ENCODE measurements at regions not wholly inside any gene's neighbourhood (a gene's known extent, or its start where the extent isn't known, plus 50 kb on each side); places are given as distances from the start of the nearest gene placed in this dataset.

DNA sequence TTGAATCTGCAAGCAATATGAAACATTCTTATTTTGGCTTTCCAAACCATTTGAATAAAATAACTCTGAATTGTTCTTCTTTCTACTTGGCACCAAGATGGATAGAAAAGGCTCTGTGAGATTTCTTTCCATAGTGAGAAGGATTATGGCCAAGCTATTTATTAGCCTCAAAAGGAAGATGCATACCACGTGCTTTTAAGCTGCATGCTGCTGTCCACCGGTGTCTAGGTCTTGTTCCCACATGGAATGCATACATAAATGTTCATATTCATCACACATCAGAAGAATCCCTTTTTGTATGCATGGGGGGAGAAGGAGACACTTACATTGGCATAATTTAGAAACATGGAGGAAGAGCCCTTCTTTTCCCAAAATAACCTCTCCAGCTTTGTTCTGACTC is 273.4 kb downstream of the FAM76B start:
- TF ChIP-seq CTCF (conservative IDR thresholded peaks at IDR 0.05): no peak
- H3K23ac ChIP-seq (ENCODE audit: insufficient read length, low read depth, low read length): no peak overlapping the region
- H3K9ac ChIP-seq (ENCODE audit: extremely low read depth, insufficient read length, low read length): no peak overlapping the region
- no peak overlapping the region for H2BK20ac ChIP-seq (ENCODE audit: low read depth, low read length, poor library complexity, severe bottlenecking)
- no peak overlapping the region for H3K27ac Mint-ChIP-seq
- no peak overlapping the region for H2BK5ac ChIP-seq (ENCODE audit: insufficient read length, low read length)
- no peaks in the 10 kb centered on the region for H3K36me3 Mint-ChIP-seq (ENCODE audit: insufficient read depth in 1 of 3, low read depth in 3 of 3)
- no peaks in the 10 kb centered on the region for H3K9me3 ChIP-seq (ENCODE audit: control insufficient read depth, low read depth, low read length)
- H3K79me2 ChIP-seq (ENCODE audit: insufficient read depth, low read length): no peaks in the 10 kb centered on the region
- no peak overlapping the region for H3K4ac ChIP-seq (ENCODE audit: low read depth, low read length)
- H3K27me3 Mint-ChIP-seq (ENCODE audit: low read depth): peaks cover 1% of the 10 kb centered on the region; the same call in 1 of the 2 replicates
- H2AFZ ChIP-seq (ENCODE audit: low read length): no peak overlapping the region
- no peak overlapping the region for H4K91ac ChIP-seq (ENCODE audit: insufficient read length, low read depth, low read length)
- H3K27me3 ChIP-seq (ENCODE audit: insufficient read depth, low read length): no peaks in the 10 kb centered on the region
- H3K27ac ChIP-seq (ENCODE audit: insufficient read length, low read depth, low read length): no peak overlapping the region
- no peak overlapping the region for H2BK120ac ChIP-seq (ENCODE audit: low read depth, low read length, poor library complexity, severe bottlenecking)
- H3T11ph ChIP-seq (ENCODE audit: low read length): no peak overlapping the region
- H3K18ac ChIP-seq (ENCODE audit: insufficient read length, low read depth, low read length): no peak overlapping the region
- no peaks in the 10 kb centered on the region for H4K20me1 ChIP-seq (ENCODE audit: control insufficient read depth, insufficient read depth, insufficient read length)
- no peak overlapping the region for H4K5ac ChIP-seq (ENCODE audit: insufficient read length, low read depth, low read length)
- no peaks in the 10 kb centered on the region for H3K23me2 ChIP-seq (ENCODE audit: insufficient read length, low read depth, low read length, poor library complexity, severe bottlenecking)
- H2BK15ac ChIP-seq (ENCODE audit: low read depth, low read length): no peak overlapping the region
- DNase-seq: no peak
- no peak overlapping the region for H3K4me3 Mint-ChIP-seq
- H3K79me1 ChIP-seq (ENCODE audit: insufficient read depth, low read depth, low read length, poor library complexity, severe bottlenecking): no peaks in the 10 kb centered on the region
- no CpG with 5 or more reads among the region's 2 CpGs for WGBS (ENCODE audit: extremely low coverage, insufficient read length, low lambda C conversion rate)
- no peak overlapping the region for H2BK12ac ChIP-seq (ENCODE audit: insufficient read length, low read depth, low read length)
- H3K4me1 ChIP-seq (ENCODE audit: insufficient read depth, low read length): no peaks in the 10 kb centered on the region
- H3K4me2 ChIP-seq (ENCODE audit: insufficient read depth, insufficient read length, low read length): no peak overlapping the region
- no peak overlapping the region for H3K14ac ChIP-seq (ENCODE audit: insufficient read depth, low read length)
- no peak overlapping the region for H2AK5ac ChIP-seq (ENCODE audit: insufficient read length, low read length)
- H3K4me1 Mint-ChIP-seq: peaks cover 3 to 11% of the 10 kb centered on the region in 2 experiments; a peak in 3 of 4 replicates
- H3K9me3 Mint-ChIP-seq: no peaks in the 10 kb centered on the region
- no peak overlapping the region for H3K56ac ChIP-seq (ENCODE audit: insufficient read length, low read depth, low read length)
- H4K8ac ChIP-seq (replicated peaks; ENCODE audit: insufficient read length, low read depth, low read length): no peak overlapping the region
